ENCODE measurements at regions not wholly inside any gene's neighbourhood (a gene's known extent, or its start where the extent isn't known, plus 50 kb on each side); places are given as distances from the start of the nearest gene placed in this dataset.
A peak's percentile ranks its signal among the peaks of the same experiment; 100 is the strongest.

GRCh38 chr6:169332250-169332649, 78.6 kb upstream of the THBS2 start:
- Mint-ChIP-seq H3K36me3 (no peaks in the 10 kb centered on the region), H3K4me1 (no peaks in the 10 kb centered on the region), H3K27ac (no peak overlapping the region), H3K4me3 (no peak overlapping the region), H3K9me3 (no peaks in the 10 kb centered on the region)
- ATAC-seq (no peak), DNase-seq (ENCODE audit: low spot score in 2 of 2) (no peak)

GRCh38 chr6:169328112-169328801, 74.6 kb upstream of the THBS2 start:
- H3K9me3 Mint-ChIP-seq: no peaks in the 10 kb centered on the region
- no peaks in the 10 kb centered on the region for H3K4me1 Mint-ChIP-seq
- H3K27ac Mint-ChIP-seq: no peak overlapping the region
- no peaks in the 10 kb centered on the region for H3K36me3 Mint-ChIP-seq
- ATAC-seq (no peak), DNase-seq (ENCODE audit: low spot score in 2 of 2) (no peak)
- no peak overlapping the region for H3K4me3 Mint-ChIP-seq

- Mint-ChIP-seq H3K36me3 (no peaks in the 10 kb centered on the region), H3K4me3 (no peak overlapping the region), H3K4me1 (no peaks in the 10 kb centered on the region), H3K9me3 (no peaks in the 10 kb centered on the region), H3K27ac (no peak overlapping the region)
- ATAC-seq (peak; percentile 16), DNase-seq (ENCODE audit: low spot score in 2 of 2) (peak in 1 of 2 donors; percentile 45)
Observed at GRCh38 chr6:169326067-169326799, 72.6 kb upstream of the THBS2 start.

- ATAC-seq (no peak), DNase-seq (ENCODE audit: low spot score in 2 of 2) (peak in 1 of 2 donors; percentile 7)
- H3K27ac Mint-ChIP-seq: no peak overlapping the region
- no peak overlapping the region for H3K4me3 Mint-ChIP-seq
- no peaks in the 10 kb centered on the region for H3K36me3 Mint-ChIP-seq
- H3K4me1 Mint-ChIP-seq: no peaks in the 10 kb centered on the region
- no peaks in the 10 kb centered on the region for H3K9me3 Mint-ChIP-seq
Observed at GRCh38 chr6:169324656-169325459, 71.2 kb upstream of the THBS2 start.

GRCh38 chr6:169324086-169324485, 70.4 kb upstream of the THBS2 start:
- no peak for ATAC-seq

GRCh38 chr6:169323221-169323620, 69.6 kb upstream of the THBS2 start:
- H3K4me1 Mint-ChIP-seq: no peaks in the 10 kb centered on the region
- DNase-seq (ENCODE audit: low spot score in 2 of 2): peak in 1 of 2 donors; percentile 29
- no peak overlapping the region for H3K4me3 Mint-ChIP-seq
- no peak overlapping the region for H3K27ac Mint-ChIP-seq
- no peaks in the 10 kb centered on the region for H3K9me3 Mint-ChIP-seq
- ATAC-seq: peak; percentile 27
- no peaks in the 10 kb centered on the region for H3K36me3 Mint-ChIP-seq

More at GRCh38 chr6:169324086-169324485, 70.4 kb upstream of the THBS2 start:
- Mint-ChIP-seq H3K4me3 (no peak overlapping the region), H3K9me3 (no peaks in the 10 kb centered on the region), H3K36me3 (no peaks in the 10 kb centered on the region), H3K4me1 (no peaks in the 10 kb centered on the region), H3K27ac (no peak overlapping the region)
- no peak for DNase-seq (ENCODE audit: low spot score in 2 of 2)

- H3K36me3 Mint-ChIP-seq: no peaks in the 10 kb centered on the region
- H3K9me3 Mint-ChIP-seq: no peaks in the 10 kb centered on the region
- no peaks in the 10 kb centered on the region for H3K4me1 Mint-ChIP-seq
- ATAC-seq (no peak), DNase-seq (ENCODE audit: low spot score in 2 of 2) (peak in 1 of 2 donors; percentile 35)
- no peak overlapping the region for H3K27ac Mint-ChIP-seq
- H3K4me3 Mint-ChIP-seq: no peak overlapping the region
Observed at GRCh38 chr6:169321546-169321945, 67.9 kb upstream of the THBS2 start.

GRCh38 chr6:169320013-169320412, 66.4 kb upstream of the THBS2 start:
- no peak for ATAC-seq

GRCh38 chr6:169317441-169318202, 64.0 kb upstream of the THBS2 start:
- Mint-ChIP-seq H3K9me3 (no peaks in the 10 kb centered on the region), H3K4me3 (no peak overlapping the region), H3K36me3 (no peaks in the 10 kb centered on the region), H3K4me1 (no peaks in the 10 kb centered on the region), H3K27ac (no peak overlapping the region)
- DNase-seq (ENCODE audit: low spot score in 2 of 2): peak in 1 of 2 donors; percentile 35
- ATAC-seq: no peak

More at GRCh38 chr6:169320013-169320412, 66.4 kb upstream of the THBS2 start:
- no peaks in the 10 kb centered on the region for H3K36me3 Mint-ChIP-seq
- DNase-seq (ENCODE audit: low spot score in 2 of 2): peak in 1 of 2 donors; percentile 6
- no peaks in the 10 kb centered on the region for H3K4me1 Mint-ChIP-seq
- no peak overlapping the region for H3K27ac Mint-ChIP-seq
- no peaks in the 10 kb centered on the region for H3K9me3 Mint-ChIP-seq
- H3K4me3 Mint-ChIP-seq: no peak overlapping the region

- no peak overlapping the region for H3K4me3 Mint-ChIP-seq
Observed at GRCh38 chr6:169316651-169317050, 63.0 kb upstream of the THBS2 start.

GRCh38 chr6:169315830-169316614, 62.4 kb upstream of the THBS2 start:
- peak in 1 of 2 donors; percentile 30 for DNase-seq (ENCODE audit: low spot score in 2 of 2)
- Mint-ChIP-seq H3K4me3 (no peak overlapping the region), H3K36me3 (no peaks in the 10 kb centered on the region), H3K27ac (no peak overlapping the region), H3K4me1 (no peaks in the 10 kb centered on the region), H3K9me3 (no peaks in the 10 kb centered on the region)
- no peak for ATAC-seq

More at GRCh38 chr6:169316651-169317050, 63.0 kb upstream of the THBS2 start:
- H3K4me1 Mint-ChIP-seq: no peaks in the 10 kb centered on the region
- ATAC-seq (no peak), DNase-seq (ENCODE audit: low spot score in 2 of 2) (no peak)
- H3K27ac Mint-ChIP-seq: no peak overlapping the region
- no peaks in the 10 kb centered on the region for H3K9me3 Mint-ChIP-seq
- no peaks in the 10 kb centered on the region for H3K36me3 Mint-ChIP-seq

GRCh38 chr6:169313347-169314010, 59.8 kb upstream of the THBS2 start:
- Mint-ChIP-seq H3K9me3 (no peaks in the 10 kb centered on the region), H3K27ac (no peak overlapping the region), H3K36me3 (no peaks in the 10 kb centered on the region), H3K4me3 (no peak overlapping the region), H3K4me1 (no peaks in the 10 kb centered on the region)
- DNase-seq (ENCODE audit: low spot score in 2 of 2) (peak in 1 of 2 donors; percentile 23), ATAC-seq (no peak)

GRCh38 chr6:169312658-169313346, 59.2 kb upstream of the THBS2 start:
- Mint-ChIP-seq H3K4me1 (no peaks in the 10 kb centered on the region), H3K9me3 (no peaks in the 10 kb centered on the region), H3K36me3 (no peaks in the 10 kb centered on the region), H3K27ac (no peak overlapping the region), H3K4me3 (no peak overlapping the region)
- peak in 1 of 2 donors; percentile 17 for DNase-seq (ENCODE audit: low spot score in 2 of 2)
- no peak for ATAC-seq
